HUDEP-2 (cell line): ENCODE measurements at regions not wholly inside any gene's neighbourhood (a gene's known extent, or its start where the extent isn't known, plus 50 kb on each side); places are given as distances from the start of the nearest gene placed in this dataset.
"Not testable (repeated sequence)": the region's sequence is repeated elsewhere in the genome, so short reads cannot be mapped to it uniquely, and the experiment has no call there.

Experiments used
- DNase-seq, 76 experiments: peaks; one replicate each; lab custom pipeline; 2025; ENCODE audit not compliant: unreplicated experiment in 76 of 76; lab: John Stamatoyannopoulos, UW

DNA sequence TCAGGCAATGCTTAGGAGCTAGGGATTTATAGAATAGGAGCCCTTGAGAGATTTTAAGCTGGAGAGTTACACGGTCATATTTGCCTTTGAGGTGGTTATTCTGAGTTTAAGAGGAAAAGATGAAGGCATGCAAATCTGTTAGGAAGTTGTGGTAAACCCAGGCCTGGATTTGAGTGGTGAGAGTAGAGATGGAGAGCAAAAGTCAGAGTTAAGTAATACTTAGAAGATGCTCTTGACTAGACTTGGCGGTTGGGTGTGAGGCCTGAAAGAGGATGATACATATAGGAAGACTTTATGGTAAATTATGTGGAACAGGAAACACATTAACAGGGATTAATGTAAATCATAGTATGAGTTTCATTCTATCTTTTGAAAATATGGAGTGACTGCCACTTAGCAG is 136.0 kb upstream of the ARX start:
- no peak for DNase-seq

DNA sequence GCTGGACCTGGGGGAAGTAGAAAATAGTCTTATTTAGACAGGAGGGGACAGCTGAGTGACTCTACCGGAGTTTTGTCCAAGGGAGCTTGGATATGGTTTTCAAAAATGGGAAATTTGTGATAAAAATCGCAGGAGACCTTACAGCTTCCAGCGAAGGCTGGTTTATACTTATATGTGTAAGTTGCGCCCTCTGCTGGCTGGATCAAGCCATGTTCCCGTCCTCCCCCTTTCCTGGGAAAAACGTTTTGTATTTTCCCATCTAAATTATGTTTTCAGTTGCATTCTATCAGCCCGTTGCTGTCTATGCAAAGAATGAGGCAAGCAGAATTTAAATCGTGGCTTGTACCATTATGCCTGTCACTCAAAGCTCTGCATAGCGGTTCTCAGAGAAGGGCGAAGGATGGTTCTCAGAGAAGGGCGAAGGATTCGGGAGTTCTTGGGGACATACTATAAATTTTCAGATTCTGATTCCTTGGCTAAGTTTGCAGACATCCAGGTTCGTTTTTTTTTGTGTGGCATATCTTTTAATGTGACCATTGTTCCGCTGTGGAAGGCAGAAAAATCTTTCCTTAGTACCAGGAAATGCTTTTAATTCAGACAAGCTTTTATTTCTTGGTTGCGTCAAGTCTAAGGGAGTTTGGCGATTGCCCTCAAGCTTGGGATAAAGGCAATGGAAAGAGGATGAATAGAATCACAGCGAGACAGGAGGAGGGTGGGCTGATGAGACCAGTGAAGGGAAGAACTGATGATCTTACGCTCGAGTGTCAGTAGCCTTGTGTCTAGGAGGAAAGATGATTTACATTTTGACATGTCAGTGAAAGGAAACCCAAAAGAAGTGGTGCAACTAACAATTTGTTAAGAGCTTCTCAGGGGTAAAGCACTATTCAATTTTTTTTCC is 128.5 kb upstream of the ARX start:
- peak in 25 of 76 experiments; percentile 0 to 22 (median 2) for DNase-seq

DNA sequence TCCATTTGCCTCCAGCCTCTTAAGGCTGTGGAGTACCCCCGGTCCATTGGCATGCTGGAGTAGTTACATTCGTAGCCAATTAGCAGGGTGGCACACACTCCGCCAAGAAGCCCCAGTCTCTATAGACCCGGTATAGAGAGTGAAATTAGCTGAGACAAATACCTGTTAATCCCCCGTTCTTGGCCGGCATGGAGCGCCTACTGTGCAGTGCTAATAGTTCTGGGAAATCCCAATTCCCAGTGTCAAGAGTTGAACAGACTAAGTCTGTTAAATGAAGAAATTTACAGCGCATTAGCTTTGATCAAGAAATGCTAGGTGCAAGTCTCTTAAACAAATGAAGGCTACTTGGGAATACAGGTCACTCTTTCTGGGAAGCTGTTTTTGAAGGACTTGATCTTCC is 127.8 kb upstream of the ARX start:
- no peak for DNase-seq

DNA sequence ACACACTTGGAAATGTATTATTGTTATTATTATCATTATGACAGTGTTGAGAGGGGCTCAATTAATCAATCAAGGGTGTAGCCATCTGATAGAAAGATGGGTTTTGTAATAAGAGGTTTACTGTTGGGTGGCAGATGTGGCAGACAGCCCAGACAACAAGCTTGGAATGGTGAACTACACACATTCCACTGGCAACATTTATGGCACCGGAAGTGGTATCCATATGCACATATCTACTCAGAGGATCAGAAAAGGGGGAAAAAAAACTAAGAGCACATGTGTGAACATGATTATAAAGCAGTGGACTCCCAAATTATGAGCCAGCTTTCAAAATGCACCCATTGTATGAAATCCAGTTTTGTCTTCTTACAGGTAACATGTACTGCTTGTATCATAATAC is 125.9 kb upstream of the ARX start:
- DNase-seq: no peak

DNA sequence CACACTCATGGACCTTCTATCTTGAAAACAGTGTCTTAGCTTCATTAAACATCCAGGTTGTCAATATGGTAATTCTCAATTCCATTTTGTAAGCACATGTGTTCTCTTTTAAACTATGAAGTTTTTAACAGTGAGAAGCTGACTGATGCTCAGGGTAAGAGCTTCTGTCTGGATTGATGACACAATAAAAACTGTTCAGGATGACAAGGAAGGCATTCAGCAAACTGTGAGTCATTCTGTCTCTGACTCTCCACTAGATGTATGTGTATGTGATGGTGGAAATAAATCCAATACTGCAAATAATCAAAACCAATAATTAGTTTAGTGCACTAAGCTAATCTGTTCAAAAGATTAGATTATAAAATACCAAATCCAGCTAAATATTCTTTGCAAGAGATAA is 115.3 kb upstream of the ARX start:
- no peak for DNase-seq

DNA sequence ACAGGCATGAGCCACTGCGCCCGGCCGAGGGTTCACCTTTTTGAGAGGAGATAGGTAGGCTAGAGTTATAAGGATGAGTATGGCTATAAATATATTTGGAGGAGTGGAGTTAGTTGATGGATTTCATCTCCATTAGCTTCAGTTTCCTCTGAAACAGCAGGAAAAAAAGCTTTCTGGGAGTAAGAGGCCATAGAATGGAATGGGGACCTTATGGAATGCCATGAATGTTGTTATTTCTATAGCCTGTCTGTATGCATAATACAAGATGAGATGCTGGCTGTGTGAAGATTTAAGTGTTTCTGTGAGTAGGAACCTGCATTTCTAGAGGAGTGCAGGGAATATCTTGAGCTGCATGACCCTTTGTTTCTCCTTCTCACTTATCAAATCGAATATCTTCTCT is 114.9 kb upstream of the ARX start:
- no peak for DNase-seq

DNA sequence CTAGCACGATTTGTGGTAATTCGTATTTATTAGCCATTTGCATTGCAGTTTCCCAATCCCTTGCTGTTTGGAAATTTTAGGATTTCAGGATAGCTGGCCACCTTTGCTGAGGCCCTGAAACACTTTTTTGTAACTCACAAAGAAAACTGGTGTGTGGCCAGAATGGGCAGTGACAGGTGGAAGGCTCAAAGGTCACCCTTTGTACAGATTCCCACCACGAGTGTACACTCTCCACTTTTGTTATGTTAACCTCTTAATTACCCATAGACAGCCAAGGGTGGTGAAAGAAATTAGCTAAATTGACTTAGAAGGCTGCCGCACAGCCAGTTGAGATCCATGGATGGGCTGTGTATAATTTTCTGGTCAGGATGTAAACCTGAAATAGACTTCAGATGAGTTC is 109.7 kb upstream of the ARX start:
- DNase-seq: no peak

DNA sequence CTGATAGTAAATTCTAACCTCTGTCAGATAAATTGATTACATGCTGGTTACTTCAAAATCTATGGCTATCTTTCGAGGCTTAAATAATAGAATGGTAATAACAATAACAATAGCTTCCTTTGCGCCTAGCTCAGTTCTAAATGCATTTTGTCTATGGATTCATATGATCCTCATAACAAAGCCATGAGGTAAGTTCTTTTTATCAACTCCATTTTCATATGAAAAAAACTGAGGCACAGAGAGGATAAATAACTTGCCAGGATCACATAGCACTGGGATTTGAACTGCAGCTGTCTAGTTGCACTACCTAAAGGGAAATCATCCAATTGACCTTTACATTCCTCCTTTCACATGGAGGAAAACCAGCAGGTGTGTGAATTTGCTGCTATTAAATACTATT is 108.6 kb upstream of the ARX start:
- DNase-seq: no peak

DNA sequence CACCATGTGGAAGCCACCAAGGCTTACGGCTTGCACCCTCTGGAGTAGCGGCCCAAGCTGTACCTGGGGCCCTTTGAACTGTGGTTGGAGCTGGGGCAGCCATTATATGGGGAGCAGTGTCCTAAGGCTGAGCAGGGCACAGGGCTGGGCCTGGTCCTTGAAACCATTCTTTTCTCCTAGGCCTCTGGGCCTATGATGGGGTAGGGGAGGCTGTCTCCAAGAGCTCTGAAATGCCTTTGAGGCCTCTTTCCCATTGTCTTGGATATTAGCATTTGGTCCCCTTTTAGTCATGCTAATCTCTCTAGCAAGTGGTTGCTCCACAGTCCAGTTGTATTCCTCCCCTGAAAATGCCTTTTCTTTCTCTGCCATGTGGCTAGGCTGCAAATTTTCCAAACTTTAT is 96.4 kb upstream of the ARX start:
- no peak for DNase-seq

DNA sequence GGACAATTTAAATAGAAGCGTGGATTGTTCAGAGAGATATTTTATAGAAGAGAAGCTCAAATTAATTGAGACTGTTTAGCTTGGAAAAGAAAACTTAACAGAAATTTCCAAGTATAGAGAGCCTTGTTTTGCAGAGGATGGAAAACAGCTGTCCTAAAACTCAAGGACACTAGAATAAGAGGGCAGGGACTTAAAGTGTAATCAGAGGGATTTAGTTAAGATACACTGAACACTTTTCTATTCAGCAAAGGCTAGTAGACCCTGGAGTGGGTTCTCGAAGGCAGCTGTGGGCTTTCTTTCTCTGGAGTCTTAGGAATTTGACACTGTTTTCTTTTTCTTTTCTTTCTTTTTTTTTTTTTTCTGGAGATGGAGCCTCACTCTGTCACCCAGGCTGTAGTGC is 92.7 kb upstream of the ARX start:
- no peak for DNase-seq

DNA sequence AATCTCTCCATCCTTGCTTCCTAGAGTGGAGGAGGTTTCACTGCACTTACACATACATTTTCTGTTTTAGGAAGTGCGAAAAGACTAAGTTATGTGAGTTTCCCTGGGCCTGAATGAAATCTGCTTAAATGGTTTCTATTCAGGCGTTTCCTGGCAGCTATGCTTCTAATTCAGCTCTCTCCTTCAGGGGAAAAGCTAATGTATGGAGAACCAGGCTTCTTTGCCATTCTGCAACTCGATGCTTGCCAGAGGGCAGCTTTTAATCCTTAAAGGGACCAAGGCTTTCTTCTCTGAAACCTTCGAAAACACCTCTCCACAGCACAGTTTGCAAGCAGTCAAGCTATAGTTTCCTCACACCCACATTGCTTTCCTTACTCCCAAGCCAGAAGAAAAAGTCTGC is 89.5 kb upstream of the ARX start:
- DNase-seq: no peak

DNA sequence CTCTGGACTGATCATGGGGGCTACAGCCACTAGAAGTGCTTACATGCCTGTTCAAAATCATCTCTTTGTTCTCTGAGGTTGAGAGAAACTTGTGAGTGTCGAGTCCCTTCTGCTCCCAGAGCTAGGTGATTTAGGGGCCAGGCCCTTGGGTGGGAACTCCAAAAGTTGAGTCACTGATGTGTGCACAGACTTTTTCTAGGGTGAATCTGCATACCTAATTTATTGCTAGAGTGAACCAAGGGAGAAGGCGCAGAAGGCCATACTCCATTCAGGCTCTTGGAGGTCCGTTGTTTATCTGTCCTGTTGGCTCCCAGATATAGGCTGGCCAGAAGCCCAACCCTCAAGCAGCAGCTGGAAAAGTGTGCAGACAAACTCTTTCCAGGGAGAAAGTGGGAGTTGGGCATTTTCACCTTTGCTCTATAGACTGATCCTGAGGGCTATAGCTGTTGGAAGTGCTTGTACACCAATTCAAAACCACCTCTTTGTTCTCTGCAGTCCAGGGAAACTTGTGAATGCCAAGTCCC is 80.8 kb upstream of the ARX start:
- no peak for DNase-seq

DNA sequence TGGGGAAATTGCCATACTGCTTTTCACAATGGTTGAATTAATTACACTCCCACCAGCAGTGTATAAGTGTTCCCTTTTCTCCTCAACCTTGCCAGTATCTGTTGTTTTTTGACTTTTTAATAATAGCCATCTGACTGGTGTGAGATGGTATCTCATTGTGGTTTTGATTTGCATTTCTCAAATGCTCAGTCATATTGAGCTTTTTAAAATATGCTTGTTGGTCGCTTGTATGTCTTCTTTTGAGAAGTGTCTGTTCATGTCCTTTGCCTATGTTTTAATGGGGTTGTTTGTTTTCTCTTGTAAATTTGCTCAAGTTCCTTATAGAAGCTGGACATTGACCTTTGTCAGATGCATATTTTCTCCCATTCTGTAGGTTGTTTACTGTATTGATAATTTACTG is 75.4 kb upstream of the ARX start:
- not testable (repeated sequence) for DNase-seq

DNA sequence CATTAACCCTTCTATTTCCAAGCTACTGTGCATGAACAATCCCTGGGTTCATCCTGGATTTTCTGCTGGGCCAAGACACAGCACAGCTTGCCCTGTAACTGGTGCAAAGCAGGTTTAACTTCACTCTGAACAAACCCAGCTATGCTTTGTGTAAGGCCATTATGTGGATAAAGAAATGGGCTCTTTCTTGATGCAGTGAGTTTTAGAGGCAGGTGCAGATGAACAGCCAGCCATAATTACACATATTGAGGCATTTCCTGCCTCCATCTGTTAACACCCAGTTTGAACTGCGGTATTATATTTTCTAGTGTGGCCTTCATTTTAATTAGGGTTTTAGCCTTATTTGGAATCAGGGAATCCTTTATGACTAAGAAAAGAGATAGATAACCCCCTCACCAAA is 68.7 kb upstream of the ARX start:
- no peak for DNase-seq

DNA sequence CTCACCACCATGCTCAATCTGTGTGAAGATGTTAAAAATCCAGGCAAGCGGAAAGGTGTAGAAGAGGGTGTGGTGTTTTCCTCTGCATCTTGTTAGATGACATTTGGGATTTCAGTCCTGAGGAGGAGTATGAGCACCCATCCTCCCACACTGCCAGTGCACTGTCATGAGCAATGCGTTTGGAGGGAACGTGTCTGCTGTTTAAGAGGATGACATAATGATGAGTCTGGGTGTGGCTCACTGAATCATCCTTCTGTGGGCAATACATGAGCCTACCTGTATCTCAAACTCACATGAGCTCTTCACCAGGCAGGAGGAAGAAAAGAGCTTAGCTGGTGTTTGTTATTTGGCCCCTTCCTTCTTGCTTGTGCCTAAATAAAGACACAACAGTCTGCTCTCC is 67.9 kb upstream of the ARX start:
- DNase-seq: no peak

DNA sequence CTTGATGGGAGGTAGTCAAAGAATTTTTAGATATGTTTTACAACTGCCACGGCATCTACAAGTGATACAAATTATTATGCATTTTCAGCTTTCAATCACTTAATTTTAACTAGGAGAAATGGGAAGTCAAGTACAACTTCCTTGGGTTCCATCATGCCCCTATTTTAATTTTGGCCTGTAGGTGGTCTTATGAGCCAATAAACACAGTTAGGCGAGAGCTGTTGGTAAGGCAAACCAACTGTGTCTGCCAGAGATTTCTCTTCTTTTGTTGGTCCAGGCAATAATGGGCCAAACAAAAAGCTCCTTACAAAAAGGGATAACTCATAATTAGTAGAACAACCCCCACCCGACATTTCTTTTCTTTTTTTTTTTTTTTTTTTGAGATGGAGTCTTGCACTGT is 63.3 kb upstream of the ARX start:
- DNase-seq: no peak

DNA sequence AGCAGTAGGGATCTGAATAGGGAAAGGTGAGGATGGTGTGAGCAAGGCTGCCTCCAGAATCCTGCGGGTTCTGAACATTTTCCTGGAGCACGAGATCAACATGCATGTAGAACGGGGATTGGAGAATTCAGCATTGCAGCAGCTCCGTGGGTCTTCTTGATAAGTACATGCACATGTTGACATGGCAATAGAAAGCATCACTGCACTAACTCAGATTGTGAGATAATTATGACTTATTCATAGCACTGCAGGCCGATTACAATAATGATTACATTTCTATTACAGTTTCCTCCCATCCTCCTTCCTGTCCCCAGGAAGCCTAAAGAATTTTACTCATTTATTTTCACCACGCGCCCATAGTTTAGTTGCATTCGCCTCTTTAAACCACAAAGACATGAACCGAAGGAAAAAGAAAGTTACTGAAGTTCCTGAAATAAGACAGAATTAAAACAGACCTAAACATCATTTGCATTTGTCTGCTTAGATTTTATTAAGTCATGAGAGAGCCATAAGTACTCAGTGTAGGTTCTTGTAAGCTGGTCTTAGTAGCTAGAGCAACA is 61.3 kb upstream of the ARX start:
- DNase-seq: no peak

DNA sequence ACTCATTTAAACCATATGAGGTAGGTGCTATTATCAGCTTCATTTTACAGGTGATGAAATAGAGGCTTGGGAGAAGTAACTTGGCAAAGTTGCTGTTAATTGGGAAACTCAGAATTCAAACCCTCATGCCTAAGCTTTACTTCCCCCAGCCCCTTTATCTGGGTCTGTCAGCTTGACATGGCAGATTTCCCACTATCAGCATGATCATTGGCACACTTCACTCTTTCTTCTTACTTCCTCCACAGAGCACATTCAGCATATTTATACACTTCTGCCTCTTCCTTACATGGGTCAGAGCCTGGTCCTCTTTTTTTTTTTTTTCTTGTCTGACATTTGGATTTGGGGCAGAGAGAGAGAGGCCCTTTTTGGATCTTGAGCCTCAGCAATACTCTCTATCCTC is 56.5 kb upstream of the ARX start:
- DNase-seq: peak in 42 of 76 experiments; percentile 0 to 52 (median 12)

DNA sequence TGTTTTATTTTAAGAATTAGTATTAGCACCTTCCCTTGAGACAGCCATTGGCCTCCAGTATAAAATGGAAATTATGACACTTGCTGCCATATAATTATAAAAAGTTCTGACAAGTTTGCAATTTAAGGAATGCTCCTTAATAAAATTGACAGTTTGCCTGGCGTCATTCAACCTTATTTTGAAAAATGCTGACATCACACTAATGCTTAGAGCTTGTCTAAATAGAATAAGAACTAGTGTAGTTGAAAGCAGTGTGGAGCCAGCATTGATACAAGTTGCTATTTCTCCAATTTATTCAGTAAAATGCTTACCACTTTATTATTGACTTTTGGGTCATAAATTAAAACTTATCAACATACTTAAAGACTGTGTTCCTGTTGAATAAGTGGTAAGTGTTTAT is 54.3 kb upstream of the ARX start:
- DNase-seq: no peak

DNA sequence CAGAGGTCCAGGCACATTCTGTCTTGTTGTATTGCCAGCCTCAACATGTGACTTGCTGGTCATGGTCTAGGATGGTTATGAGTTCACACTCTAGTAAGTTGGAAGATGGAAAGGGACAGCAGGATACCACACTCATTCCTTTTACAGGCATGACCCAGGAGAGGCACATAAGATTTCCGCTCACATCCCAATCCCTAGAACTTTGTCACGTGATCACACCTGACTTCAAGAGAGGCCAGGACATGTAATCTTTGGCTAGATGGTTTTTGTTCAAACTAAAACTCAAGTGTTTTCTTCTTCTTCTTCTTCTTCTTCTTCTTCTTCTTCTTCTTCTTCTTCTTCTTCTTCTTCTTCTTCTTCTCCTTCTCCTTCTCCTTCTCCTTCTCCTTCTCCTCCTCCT is 53.4 kb upstream of the ARX start:
- no peak for DNase-seq

DNA sequence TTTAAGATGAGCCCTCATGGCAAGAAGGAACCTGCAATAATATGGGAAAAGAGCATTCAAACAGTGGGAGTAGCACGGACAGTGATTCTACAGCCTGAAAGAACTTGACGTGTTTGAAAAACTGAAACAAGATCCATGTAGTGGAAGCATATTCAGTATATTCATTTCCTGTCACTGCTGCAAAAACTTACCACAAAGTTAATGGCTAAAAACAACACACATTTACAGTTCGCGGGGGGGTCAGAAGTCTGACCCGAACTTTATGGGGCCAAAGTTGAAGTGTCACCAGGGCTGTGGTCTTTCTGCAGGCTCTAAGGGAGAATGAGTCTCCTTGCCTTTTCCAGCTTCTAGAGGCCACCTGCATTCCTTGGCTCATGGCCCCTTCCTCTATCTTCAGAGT is 52.6 kb upstream of the ARX start:
- no peak for DNase-seq
